ENCODE measurements at regions not wholly inside any gene's neighbourhood (a gene's known extent, or its start where the extent isn't known, plus 50 kb on each side); places are given as distances from the start of the nearest gene placed in this dataset.

- intact Hi-C loops (cut with DNase I) = no loop called here
- Histone ChIP-seq H3K4me1 (peaks cover 1% of the 10 kb centered on the region), H3K4me3 (no peak overlapping the region), H3K36me3 (ENCODE audit: insufficient read depth in 1 of 2, low read depth in 1 of 2) (no peaks in the 10 kb centered on the region), H3K27me3 (ENCODE audit: insufficient read depth in 3 of 3, low read length in 2 of 3) (peaks cover 0 to 3% (median 0%) of the 10 kb centered on the region in 3 donors), H3K27ac (no peak overlapping the region), H3K9me3 (no peaks in the 10 kb centered on the region)
- 88 to 91% (median 88%) methylated on average over 8 of the region's 8 CpGs for WGBS, 3 donors
- TF ChIP-seq CTCF (IDR thresholded peaks at IDR 0.05) = no peak
- ATAC-seq (no peak), DNase-seq (no peak)
Measured at GRCh38 chr16:54454616-54455015, 168.0 kb upstream of the IRX3 start.

- 71 to 94% (median 76%) methylated on average over 2 of the region's 2 CpGs for WGBS, 3 donors
- H3K36me3 ChIP-seq (ENCODE audit: insufficient read depth in 1 of 2, low read depth in 1 of 2) = no peaks in the 10 kb centered on the region
- no peaks in the 10 kb centered on the region for H3K4me1 ChIP-seq
- H3K27ac ChIP-seq = no peak overlapping the region
- H3K27me3 ChIP-seq (ENCODE audit: insufficient read depth in 3 of 3, low read length in 2 of 3) = no peaks in the 10 kb centered on the region
- TF ChIP-seq CTCF (IDR thresholded peaks at IDR 0.05) = no peak
- DNase-seq = no peak
- no peak overlapping the region for H3K4me3 ChIP-seq
- ATAC-seq = peak in 2 of 4 donors; percentile 60 to 65
- intact Hi-C loops (cut with DNase I) = no loop called here
- no peaks in the 10 kb centered on the region for H3K9me3 ChIP-seq
Measured at GRCh38 chr16:54453871-54454270, 167.3 kb upstream of the IRX3 start.

- no peaks in the 10 kb centered on the region for H3K9me3 ChIP-seq
- DNase-seq = peak in 1 of 2 donors; percentile 24
- H3K36me3 ChIP-seq (ENCODE audit: insufficient read depth in 1 of 2, low read depth in 1 of 2) = no peaks in the 10 kb centered on the region
- peaks cover 7% of the 10 kb centered on the region for H3K4me1 ChIP-seq
- 72 to 82% (median 80%) methylated on average over 20 of the region's 20 CpGs for WGBS, 3 donors
- ATAC-seq = peak in 3 of 4 donors; percentile 28 to 48 (median 47)
- H3K27me3 ChIP-seq (ENCODE audit: insufficient read depth in 3 of 3, low read length in 2 of 3) = no peaks in the 10 kb centered on the region
- no peak overlapping the region for H3K27ac ChIP-seq
- no peak for TF ChIP-seq CTCF (IDR thresholded peaks at IDR 0.05)
- H3K4me3 ChIP-seq = no peak overlapping the region
- intact Hi-C loops (cut with DNase I) = no loop called here
Measured at GRCh38 chr16:54447576-54448440, 161.2 kb upstream of the IRX3 start.

- Histone ChIP-seq H3K4me1 (peaks cover 7% of the 10 kb centered on the region), H3K4me3 (no peak overlapping the region), H3K27ac (peak overlapping the region; percentile 60), H3K27me3 (ENCODE audit: insufficient read depth in 3 of 3, low read length in 2 of 3) (no peaks in the 10 kb centered on the region), H3K36me3 (ENCODE audit: insufficient read depth in 1 of 2, low read depth in 1 of 2) (no peaks in the 10 kb centered on the region), H3K9me3 (no peaks in the 10 kb centered on the region)
- intact Hi-C loops (cut with DNase I) = no loop called here
- 22 to 49% (median 34%) methylated on average over 10 of the region's 10 CpGs for WGBS, 3 donors
- no peak for TF ChIP-seq CTCF (IDR thresholded peaks at IDR 0.05)
- ATAC-seq = peak; percentile 85 to 96 (median 94)
- DNase-seq = peak; percentile 65 to 83
Measured at GRCh38 chr16:54446639-54447038, 160.1 kb upstream of the IRX3 start.

All from psoas muscle (tissue), 7 donors.